Upper lobe of left lung (tissue), 6 donors: ENCODE measurements at regions not wholly inside any gene's neighbourhood (a gene's known extent, or its start where the extent isn't known, plus 50 kb on each side); places are given as distances from the start of the nearest gene placed in this dataset.

Experiments used
- ATAC-seq, 2 donors: fragments of 200-7000 bp; cut with Tn5 transposase; one replicate each; pipeline ENCODE4 v1.9.1; 2022; ENCODE audit warnings: mild to moderate bottlenecking in 2 of 2, moderate library complexity in 2 of 2; ENCODE audit not compliant: low FRiP score in 2 of 2
- DNase-seq, 2 donors: peaks; one replicate each; pipeline ENCODE4 v3.0.0-alpha.2; 2019 to 2020
- H3K27ac ChIP-seq, 4 donors: fragments of 200-600 bp; sonication (generic); one replicate each; pipeline ENCODE4 v1.5.1; 2016 to 2019
- H3K27me3 ChIP-seq, 4 donors: fragments of 200-600 bp; sonication (generic); one replicate each; pipeline ENCODE4 v1.5.1; 2017 to 2019
- H3K36me3 ChIP-seq, 4 donors: fragments of 200-600 bp; sonication (generic); one replicate each; pipeline ENCODE4 v1.5.1; 2016 to 2019
- H3K4me1 ChIP-seq, 4 donors: fragments of 200-600 bp; sonication (generic); one replicate each; pipeline ENCODE4 v1.5.1; 2018 to 2019
- H3K4me3 ChIP-seq, 4 donors: fragments of 200-600 bp; sonication (generic); one replicate each; pipeline ENCODE4 v1.5.1; 2017 to 2019; ENCODE audit warnings: mild to moderate bottlenecking in 2 of 4, moderate library complexity in 1 of 4
- H3K9me3 ChIP-seq, 4 donors: fragments of 200-600 bp; sonication (generic); one replicate each; pipeline ENCODE4 v1.5.1; 2018 to 2019
- CTCF ChIP-seq, 6 experiments: fragments of 450-650 bp in 4 of 6; fragments of 200-600 bp in 2 of 6; sonication (generic) in 2 of 6; IDR thresholded peaks; one replicate each; pipeline ENCODE4 v1.5.1; 2016 to 2019; ENCODE audit warnings: antibody characterized with exemption in 6 of 6
- EP300 ChIP-seq, 4 donors: sonication (generic); formaldehyde crosslinking; IDR thresholded peaks; one replicate each; pipeline ENCODE4 v1.5.1; 2017; ENCODE audit warnings: antibody characterized with exemption in 4 of 4, control low read depth in 2 of 4
- POLR2A ChIP-seq, 4 donors: fragments of 450-650 bp; IDR thresholded peaks; one replicate each; pipeline ENCODE4 v1.5.1; 2016 to 2017; ENCODE audit warnings: antibody characterized with exemption in 4 of 4, mild to moderate bottlenecking in 2 of 4
- POLR2AphosphoS5 ChIP-seq, 2 donors: sonication (generic); formaldehyde crosslinking; IDR thresholded peaks; one replicate each; pipeline ENCODE4 v1.5.1; 2017; ENCODE audit warnings: antibody characterized with exemption in 2 of 2
- WGBS, 2 donors: methylation state at CpG; one replicate each; pipeline ENCODE4 v1.1.5; 2017 to 2018; 5-methylcytosine and 5-hydroxymethylcytosine counted together
- donor health status: DM: no; HTN: no; CAD: no; lungs with moderate emphysema.
- donor health status: DM: no; HTN: yes; CAD: no; lungs with severe emphysema.

DNA sequence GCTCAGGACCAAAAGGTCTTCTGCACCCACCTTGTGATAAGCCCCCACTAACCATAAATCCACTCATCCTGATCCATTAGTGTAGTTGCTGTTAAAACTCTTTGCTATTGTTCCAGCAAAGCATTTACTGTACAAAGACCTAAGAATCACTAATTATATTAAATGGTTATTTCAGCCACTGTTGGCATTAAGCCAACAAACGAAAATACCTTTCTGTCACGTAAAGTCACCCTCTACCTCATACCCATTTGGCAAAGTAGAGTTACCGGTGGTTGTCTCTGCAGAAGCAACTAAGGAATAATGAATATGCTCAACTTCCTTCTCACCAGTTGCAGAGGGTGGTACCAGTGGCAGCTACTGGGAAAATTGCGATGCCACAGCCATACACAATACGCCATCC, 224.5 kb downstream of the SP3 start:
- no peaks in the 10 kb centered on the region for H3K4me1 ChIP-seq
- no peaks in the 10 kb centered on the region for H3K9me3 ChIP-seq
- H3K27me3 ChIP-seq, result no peaks in the 10 kb centered on the region
- DNase-seq, result no peak
- H3K4me3 ChIP-seq, result no peak overlapping the region
- ATAC-seq, result no peak
- H3K36me3 ChIP-seq, result no peaks in the 10 kb centered on the region
- WGBS, 2 donors, result 78 to 87% methylated on average over 5 of the region's 5 CpGs
- no peak overlapping the region for H3K27ac ChIP-seq
- TF ChIP-seq POLR2A (IDR thresholded peaks at IDR 0.05) (no peak), CTCF (IDR thresholded peaks at IDR 0.05) (no peak), EP300 (IDR thresholded peaks at IDR 0.05) (no peak), POLR2AphosphoS5 (IDR thresholded peaks at IDR 0.05) (no peak)

DNA sequence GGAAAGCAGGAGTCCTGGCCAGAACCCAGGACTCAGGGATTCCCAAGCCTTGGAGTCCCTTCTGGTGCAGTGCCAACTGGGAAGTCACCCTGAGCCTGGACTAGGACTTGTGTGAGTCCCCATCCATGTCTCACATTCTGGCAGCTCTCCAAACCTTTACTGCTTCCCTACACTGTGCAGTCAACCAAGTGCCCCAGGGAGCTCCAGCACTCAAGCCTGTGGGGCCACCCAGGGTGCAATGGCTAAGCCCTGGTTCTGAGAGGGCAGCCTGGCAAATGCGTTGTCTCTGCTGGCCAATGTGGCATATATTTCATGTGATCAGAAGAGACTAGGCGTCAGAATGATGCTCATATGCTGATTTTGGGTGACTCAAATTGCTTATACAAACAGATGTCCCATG, 223.4 kb downstream of the SP3 start:
- TF ChIP-seq POLR2A (IDR thresholded peaks at IDR 0.05), result no peak
- no peak for TF ChIP-seq CTCF (IDR thresholded peaks at IDR 0.05)
- no peak for TF ChIP-seq EP300 (IDR thresholded peaks at IDR 0.05)
- TF ChIP-seq POLR2AphosphoS5 (IDR thresholded peaks at IDR 0.05), result no peak
- H3K27me3 ChIP-seq, result no peaks in the 10 kb centered on the region
- DNase-seq (no peak), ATAC-seq (no peak)
- no peaks in the 10 kb centered on the region for H3K36me3 ChIP-seq
- H3K27ac ChIP-seq, result no peak overlapping the region
- no peaks in the 10 kb centered on the region for H3K9me3 ChIP-seq
- H3K4me3 ChIP-seq, result no peak overlapping the region
- 82 to 90% methylated on average over 2 of the region's 2 CpGs for WGBS, 2 donors
- H3K4me1 ChIP-seq, result no peaks in the 10 kb centered on the region

- TF ChIP-seq POLR2AphosphoS5 (IDR thresholded peaks at IDR 0.05), result no peak
- no peak for TF ChIP-seq POLR2A (IDR thresholded peaks at IDR 0.05)
- no peak for TF ChIP-seq CTCF (IDR thresholded peaks at IDR 0.05)
- TF ChIP-seq EP300 (IDR thresholded peaks at IDR 0.05), result no peak
- no peak overlapping the region for H3K27ac ChIP-seq
- WGBS, 2 donors, result 81 to 92% methylated on average over 5 to 6 of the region's 6 CpGs
- ATAC-seq, result no peak
- H3K4me3 ChIP-seq, result no peak overlapping the region
- no peaks in the 10 kb centered on the region for H3K9me3 ChIP-seq
- no peaks in the 10 kb centered on the region for H3K27me3 ChIP-seq
- peaks cover 0 to 6% (median 5%) of the 10 kb centered on the region in 4 donors for H3K4me1 ChIP-seq
- no peaks in the 10 kb centered on the region for H3K36me3 ChIP-seq
- no peak for DNase-seq
These were observed 218.1 kb downstream of the SP3 start for GRCh38 chr2:173747035-173747434.

DNA sequence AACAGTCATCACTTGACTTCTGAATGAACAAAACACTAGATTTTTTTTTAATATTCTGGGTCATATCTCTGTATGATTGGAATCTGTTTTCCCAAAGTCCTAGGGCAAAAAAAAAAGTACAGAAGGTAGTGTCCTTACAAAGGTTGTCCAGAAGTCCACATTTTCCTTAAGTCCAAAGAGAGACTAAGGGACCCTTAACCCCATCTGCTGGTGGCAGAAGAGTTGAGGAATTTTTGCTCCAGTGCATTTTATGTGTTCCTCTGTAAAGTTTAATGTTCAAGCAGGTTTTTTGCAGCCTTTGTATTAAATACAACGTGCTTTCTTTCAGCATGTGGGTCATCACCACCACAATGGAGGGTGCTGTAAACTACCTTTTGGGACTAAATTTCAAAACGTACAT, 215.9 kb downstream of the SP3 start:
- TF ChIP-seq EP300 (IDR thresholded peaks at IDR 0.05), result no peak
- peak in 1 of 6 experiments; percentile 14 for TF ChIP-seq CTCF (IDR thresholded peaks at IDR 0.05)
- DNase-seq, result no peak

GRCh38 chr2:173750353-173750801, 214.8 kb downstream of the SP3 start:
- DNase-seq, result peak in 1 of 2 donors; percentile 30
- peak; percentile 31 to 50 for ATAC-seq
- Histone ChIP-seq H3K27me3 (no peaks in the 10 kb centered on the region), H3K9me3 (no peaks in the 10 kb centered on the region), H3K36me3 (no peaks in the 10 kb centered on the region), H3K4me3 (no peak overlapping the region), H3K4me1 (peaks cover 0 to 6% (median 5%) of the 10 kb centered on the region in 4 donors), H3K27ac (no peak overlapping the region)
- TF ChIP-seq POLR2A (IDR thresholded peaks at IDR 0.05) (no peak), POLR2AphosphoS5 (IDR thresholded peaks at IDR 0.05) (no peak), CTCF (IDR thresholded peaks at IDR 0.05) (peak in 1 of 6 experiments; percentile 9), EP300 (IDR thresholded peaks at IDR 0.05) (no peak)
- 30 to 51% methylated on average over 6 to 7 of the region's 7 CpGs for WGBS, 2 donors

More for the DNA sequence above, 215.9 kb downstream of the SP3 start:
- Histone ChIP-seq H3K27ac (no peak overlapping the region), H3K9me3 (no peaks in the 10 kb centered on the region), H3K4me3 (no peak overlapping the region), H3K27me3 (no peaks in the 10 kb centered on the region), H3K36me3 (no peaks in the 10 kb centered on the region), H3K4me1 (peaks cover 0 to 6% (median 5%) of the 10 kb centered on the region in 4 donors)
- ATAC-seq, result no peak
- WGBS, 2 donors, result 50 to 55% methylated on average over 2 of the region's 2 CpGs
